Breast epithelium (tissue), 4 donors: ENCODE measurements at regions not wholly inside any gene's neighbourhood (a gene's known extent, or its start where the extent isn't known, plus 50 kb on each side); places are given as distances from the start of the nearest gene placed in this dataset.

Experiments used
- DNase-seq, 2 donors: peaks; one replicate each; pipeline ENCODE4 v3.0.0-alpha.2; 2019; ENCODE audit warnings: low spot score in 2 of 2
- H3K27ac ChIP-seq, 2 donors: fragments of 200-600 bp; sonication (generic) in 1 of 2; one replicate each; pipeline ENCODE4 v1.5.1; 2016 to 2019; ENCODE audit warnings: mild to moderate bottlenecking in 1 of 2
- H3K27me3 ChIP-seq, 2 donors: fragments of 200-600 bp; sonication (generic) in 1 of 2; one replicate each; pipeline versions ENCODE4 v1.5.1 to v1.6.0; 2017 to 2019; ENCODE audit warnings: control low read depth in 1 of 2, mild to moderate bottlenecking in 1 of 2
- H3K36me3 ChIP-seq: fragments of 200-600 bp; one replicate; pipeline ENCODE4 v1.5.1; 2019
- H3K4me1 ChIP-seq, 2 donors: fragments of 200-600 bp; sonication (generic); one replicate each; pipeline ENCODE4 v1.5.1; 2016 to 2019; ENCODE audit warnings: control low read depth in 1 of 2
- H3K4me3 ChIP-seq, 3 donors: fragments of 200-600 bp; sonication (generic); 1 replicate in 2 of 3; 2 replicates in 1 of 3; pipeline ENCODE4 v1.5.1; 2016 to 2019; ENCODE audit warnings: mild to moderate bottlenecking in 3 of 3, moderate library complexity in 2 of 3
- H3K9me3 ChIP-seq, 2 donors: fragments of 200-600 bp; sonication (generic) in 1 of 2; one replicate each; pipeline ENCODE4 v1.5.1; 2016 to 2019; ENCODE audit warnings: control low read depth in 1 of 2
- POLR2A ChIP-seq: fragments of 450-650 bp; IDR thresholded peaks from one replicate; pipeline ENCODE4 v1.6.1; 2016; ENCODE audit warnings: antibody characterized with exemption, mild to moderate bottlenecking, moderate library complexity
- POLR2AphosphoS5 ChIP-seq, 3 donors: sonication (generic); formaldehyde crosslinking; IDR thresholded peaks; one replicate each; pipeline ENCODE4 v1.6.1; 2017; ENCODE audit warnings: antibody characterized with exemption in 3 of 3
- intact Hi-C: fragments of 100-400 bp; cut with DNase I; formaldehyde crosslinking; loops from one replicate; pipeline ENCODE4 v1.15.1; 2023; ENCODE audit warnings: low total_unique reads
- TF ChIP-seq, protein P1 (sequence below), 3 donors: fragments of 450-650 bp; IDR thresholded peaks; one replicate each; pipeline ENCODE4 v1.5.1; 2016 to 2017; ENCODE audit warnings: antibody characterized with exemption in 3 of 3, mild to moderate bottlenecking in 3 of 3, moderate library complexity in 3 of 3

DNA sequence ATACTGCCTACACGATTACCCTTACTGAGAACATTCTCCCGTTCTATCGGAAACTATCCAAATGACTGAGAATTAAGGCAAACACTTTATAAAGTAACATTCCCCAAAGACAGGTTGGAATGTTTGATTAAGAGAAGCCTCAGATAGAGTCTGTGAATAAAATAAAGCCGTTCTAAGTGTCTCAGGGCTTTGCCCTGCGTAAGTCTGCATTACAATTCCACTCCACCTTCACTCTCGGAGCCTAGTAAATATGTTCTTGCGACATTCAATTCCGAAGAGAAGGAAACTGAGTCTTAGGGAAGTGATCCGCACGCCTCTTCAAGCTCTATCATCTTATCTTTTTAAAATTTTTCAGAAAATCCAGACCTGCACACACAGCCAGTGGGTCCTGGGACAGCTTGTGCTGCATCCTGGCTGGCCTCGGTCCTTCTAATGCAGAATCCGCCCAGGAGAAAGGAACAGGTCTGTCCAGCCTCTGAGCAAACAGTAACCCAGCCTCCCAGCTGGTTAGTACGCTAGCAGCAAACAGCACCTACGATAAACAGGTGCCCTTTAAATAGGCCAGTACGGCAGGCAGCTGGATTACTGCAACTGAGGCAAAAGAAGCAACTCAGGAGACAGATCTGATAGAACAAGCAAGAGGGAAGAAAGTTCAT lies 254.1 kb upstream of the IRX3 start:
- peak in 1 of 2 donors; percentile 68 for DNase-seq
- intact Hi-C loops, result no loop called here
- Histone ChIP-seq H3K4me1 (no peaks in the 10 kb centered on the region), H3K9me3 (no peaks in the 10 kb centered on the region), H3K36me3 (no peaks in the 10 kb centered on the region), H3K27me3 (no peaks in the 10 kb centered on the region), H3K4me3 (peak overlapping the region in 1 of 3 donors; percentile 41), H3K27ac (peak overlapping the region in 1 of 2 donors; percentile 73)
- TF ChIP-seq POLR2AphosphoS5 (IDR thresholded peaks at IDR 0.05) (peak in 1 of 3 donors; percentile 34), POLR2A (no peak)

DNA sequence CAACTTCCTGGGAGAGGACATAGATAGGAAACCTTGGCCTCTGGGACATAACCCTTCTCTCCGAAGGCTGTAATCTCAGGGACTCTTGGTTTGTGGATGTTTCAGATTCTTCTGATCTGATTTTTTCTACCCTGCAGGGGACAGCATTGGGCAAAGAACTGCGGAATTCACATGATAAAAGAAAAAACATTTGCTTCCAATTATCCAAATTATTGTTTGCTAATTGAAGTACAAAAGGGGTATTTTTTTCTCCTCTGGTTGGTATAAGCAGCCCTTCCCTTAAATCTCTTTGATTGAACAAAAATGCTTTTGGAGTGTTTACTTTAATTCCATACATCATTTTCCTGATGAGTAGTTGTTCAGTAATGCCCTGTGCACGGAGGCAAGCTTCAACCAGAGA lies 251.7 kb upstream of the IRX3 start:
- TF ChIP-seq POLR2AphosphoS5 (IDR thresholded peaks at IDR 0.05) (no peak), POLR2A (no peak)
- TF ChIP-seq, protein P1, sequence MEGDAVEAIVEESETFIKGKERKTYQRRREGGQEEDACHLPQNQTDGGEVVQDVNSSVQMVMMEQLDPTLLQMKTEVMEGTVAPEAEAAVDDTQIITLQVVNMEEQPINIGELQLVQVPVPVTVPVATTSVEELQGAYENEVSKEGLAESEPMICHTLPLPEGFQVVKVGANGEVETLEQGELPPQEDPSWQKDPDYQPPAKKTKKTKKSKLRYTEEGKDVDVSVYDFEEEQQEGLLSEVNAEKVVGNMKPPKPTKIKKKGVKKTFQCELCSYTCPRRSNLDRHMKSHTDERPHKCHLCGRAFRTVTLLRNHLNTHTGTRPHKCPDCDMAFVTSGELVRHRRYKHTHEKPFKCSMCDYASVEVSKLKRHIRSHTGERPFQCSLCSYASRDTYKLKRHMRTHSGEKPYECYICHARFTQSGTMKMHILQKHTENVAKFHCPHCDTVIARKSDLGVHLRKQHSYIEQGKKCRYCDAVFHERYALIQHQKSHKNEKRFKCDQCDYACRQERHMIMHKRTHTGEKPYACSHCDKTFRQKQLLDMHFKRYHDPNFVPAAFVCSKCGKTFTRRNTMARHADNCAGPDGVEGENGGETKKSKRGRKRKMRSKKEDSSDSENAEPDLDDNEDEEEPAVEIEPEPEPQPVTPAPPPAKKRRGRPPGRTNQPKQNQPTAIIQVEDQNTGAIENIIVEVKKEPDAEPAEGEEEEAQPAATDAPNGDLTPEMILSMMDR (IDR thresholded peaks at IDR 0.05), result no peak
- intact Hi-C loops, result loop anchor here (5.0 kb wide), 1 partner anchor 939 kb away; the partner anchor contains the start of gene MMP2
- no peak for DNase-seq
- Histone ChIP-seq H3K9me3 (no peaks in the 10 kb centered on the region), H3K4me3 (no peak overlapping the region), H3K27me3 (no peaks in the 10 kb centered on the region), H3K36me3 (no peaks in the 10 kb centered on the region), H3K27ac (no peak overlapping the region), H3K4me1 (no peaks in the 10 kb centered on the region)

DNA sequence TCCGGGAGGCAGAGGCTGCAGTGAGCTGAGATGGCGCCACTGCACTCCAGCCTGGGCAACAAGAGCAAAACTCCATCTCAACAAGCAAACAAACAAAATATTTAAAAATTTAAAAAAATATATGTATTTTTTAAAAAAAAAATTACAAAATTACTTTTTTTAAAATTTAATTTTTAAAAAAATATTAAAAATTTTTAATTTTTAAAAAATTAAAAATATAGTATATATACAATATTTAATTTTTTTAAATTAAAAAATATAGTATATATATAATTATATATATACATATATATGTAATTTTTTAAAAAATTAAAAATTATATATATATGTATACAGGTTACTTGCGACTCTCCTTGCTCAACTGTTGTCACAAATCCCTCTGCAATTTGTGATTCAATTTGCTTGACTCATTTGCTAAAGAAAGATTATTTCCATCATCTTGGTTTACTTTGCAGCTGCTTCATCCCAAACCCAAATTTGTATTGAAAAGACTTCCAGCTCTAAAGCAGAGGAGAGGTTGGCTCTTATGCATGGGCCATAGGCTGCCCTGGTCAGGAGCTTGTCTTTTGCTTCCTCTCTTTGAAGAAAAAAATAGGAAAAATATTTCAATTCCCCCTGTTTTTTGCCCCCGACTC lies 247.4 kb upstream of the IRX3 start:
- no peaks in the 10 kb centered on the region for H3K4me1 ChIP-seq

DNA sequence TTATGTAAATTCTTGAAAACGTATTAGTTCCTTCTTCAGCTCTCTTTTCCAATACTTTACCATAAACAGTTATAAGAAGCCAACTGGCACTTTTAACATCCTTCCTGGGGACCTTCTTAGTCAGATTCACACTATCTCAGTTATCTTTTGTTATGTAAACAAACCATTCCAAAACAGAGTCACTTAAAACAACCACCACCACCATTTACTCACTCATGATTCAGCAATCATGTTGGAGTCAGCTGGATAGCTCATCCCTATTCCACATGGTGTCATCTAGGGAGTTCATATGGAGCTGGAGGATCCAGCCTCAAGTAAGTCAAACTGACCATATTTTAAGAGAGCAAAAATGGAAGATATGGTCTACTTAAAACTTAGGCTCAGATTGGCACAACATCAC lies 240.3 kb upstream of the IRX3 start:
- Histone ChIP-seq H3K9me3 (peaks cover 0 to 5% of the 10 kb centered on the region in 2 donors), H3K27me3 (no peaks in the 10 kb centered on the region), H3K4me3 (no peak overlapping the region), H3K4me1 (no peaks in the 10 kb centered on the region), H3K27ac (no peak overlapping the region), H3K36me3 (no peaks in the 10 kb centered on the region)
- no peak for DNase-seq
- TF ChIP-seq POLR2AphosphoS5 (IDR thresholded peaks at IDR 0.05), result no peak
- TF ChIP-seq, protein P1 (IDR thresholded peaks at IDR 0.05), result no peak
- no peak for TF ChIP-seq POLR2A
- intact Hi-C loops, result no loop called here

More for the DNA sequence above, 247.4 kb upstream of the IRX3 start:
- no peak overlapping the region for H3K27ac ChIP-seq
- TF ChIP-seq, protein P1 (IDR thresholded peaks at IDR 0.05), result no peak
- no peak for TF ChIP-seq POLR2AphosphoS5 (IDR thresholded peaks at IDR 0.05)
- no peak for TF ChIP-seq POLR2A
- H3K4me3 ChIP-seq, result no peak overlapping the region
- H3K9me3 ChIP-seq, result peaks cover 0 to 8% of the 10 kb centered on the region in 2 donors
- H3K36me3 ChIP-seq, result no peaks in the 10 kb centered on the region
- no peak for DNase-seq
- intact Hi-C loops, result no loop called here
- no peaks in the 10 kb centered on the region for H3K27me3 ChIP-seq

DNA sequence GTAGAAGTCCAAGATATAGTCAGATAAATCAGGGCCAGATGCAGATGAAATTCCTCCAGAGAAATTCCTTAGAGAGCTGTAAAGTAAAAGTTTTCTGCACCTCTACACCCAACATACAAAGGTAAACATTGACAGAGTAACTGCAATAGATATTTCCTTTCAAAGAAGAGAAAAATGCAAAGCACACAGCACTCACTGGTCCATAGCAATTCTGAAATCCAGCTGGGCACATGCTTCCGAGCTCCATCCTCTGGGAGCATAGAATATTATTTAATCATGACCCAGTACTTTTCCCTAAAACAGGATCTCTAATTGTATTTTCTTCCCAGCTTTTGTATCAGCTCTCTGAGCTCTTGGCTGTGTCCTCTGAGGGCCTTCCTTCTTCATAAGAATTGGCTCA lies 239.5 kb upstream of the IRX3 start:
- no peaks in the 10 kb centered on the region for H3K4me1 ChIP-seq
- no peak overlapping the region for H3K4me3 ChIP-seq
- no peak overlapping the region for H3K27ac ChIP-seq
- intact Hi-C loops, result no loop called here
- H3K27me3 ChIP-seq, result no peaks in the 10 kb centered on the region
- no peak for DNase-seq
- peaks cover 0 to 5% of the 10 kb centered on the region in 2 donors for H3K9me3 ChIP-seq
- H3K36me3 ChIP-seq, result no peaks in the 10 kb centered on the region
- TF ChIP-seq POLR2AphosphoS5 (IDR thresholded peaks at IDR 0.05) (no peak), POLR2A (no peak)
- TF ChIP-seq, protein P1 (IDR thresholded peaks at IDR 0.05), result no peak
